ENCODE measurements at regions not wholly inside any gene's neighbourhood (a gene's known extent, or its start where the extent isn't known, plus 50 kb on each side); places are given as distances from the start of the nearest gene placed in this dataset.

- H3K27me3 ChIP-seq = no peaks in the 10 kb centered on the region
- no peak overlapping the region for H3K27ac ChIP-seq
- TF ChIP-seq Cebpa-rat (IDR thresholded peaks at IDR 0.05) = no peak
- no peak overlapping the region for H3K4me2 ChIP-seq
- no peak overlapping the region for H3K4me3 ChIP-seq
- H3K9me3 ChIP-seq = no peaks in the 10 kb centered on the region
- no peak overlapping the region for H3K9ac ChIP-seq
- no peaks in the 10 kb centered on the region for H3K36me3 ChIP-seq
- no peaks in the 10 kb centered on the region for H4K20me1 ChIP-seq
- no peaks in the 10 kb centered on the region for H3K4me1 ChIP-seq
These were observed 844.1 kb downstream of the CDH18 start for GRCh38 chr5:19143935-19144334.

- no peak overlapping the region for H3K9ac ChIP-seq
- H3K4me3 ChIP-seq = no peak overlapping the region
- no peak overlapping the region for H3K27ac ChIP-seq
- no peaks in the 10 kb centered on the region for H4K20me1 ChIP-seq
- no peaks in the 10 kb centered on the region for H3K9me3 ChIP-seq
- no peak for TF ChIP-seq Cebpa-rat (IDR thresholded peaks at IDR 0.05)
- no peaks in the 10 kb centered on the region for H3K27me3 ChIP-seq
- H3K4me1 ChIP-seq = no peaks in the 10 kb centered on the region
- no peak overlapping the region for H3K4me2 ChIP-seq
- no peaks in the 10 kb centered on the region for H3K36me3 ChIP-seq
These were observed 818.6 kb downstream of the CDH18 start for GRCh38 chr5:19169426-19169825.

GRCh38 chr5:19172926-19173470 is 815.0 kb downstream of the CDH18 start:
- no peak overlapping the region for H3K27ac ChIP-seq

GRCh38 chr5:19175776-19176570 is 812.0 kb downstream of the CDH18 start:
- H3K36me3 ChIP-seq = no peaks in the 10 kb centered on the region
- no peak for TF ChIP-seq Cebpa-rat (IDR thresholded peaks at IDR 0.05)
- H3K9me3 ChIP-seq = no peaks in the 10 kb centered on the region
- no peaks in the 10 kb centered on the region for H3K4me1 ChIP-seq
- no peak overlapping the region for H3K27ac ChIP-seq
- H3K4me2 ChIP-seq = no peak overlapping the region
- no peaks in the 10 kb centered on the region for H4K20me1 ChIP-seq
- no peak overlapping the region for H3K4me3 ChIP-seq
- no peaks in the 10 kb centered on the region for H3K27me3 ChIP-seq
- no peak overlapping the region for H3K9ac ChIP-seq

More at GRCh38 chr5:19172926-19173470, 815.0 kb downstream of the CDH18 start:
- H3K9me3 ChIP-seq = no peaks in the 10 kb centered on the region
- H3K4me1 ChIP-seq = no peaks in the 10 kb centered on the region
- no peak for TF ChIP-seq Cebpa-rat (IDR thresholded peaks at IDR 0.05)
- H3K4me3 ChIP-seq = no peak overlapping the region
- no peak overlapping the region for H3K4me2 ChIP-seq
- H3K27me3 ChIP-seq = no peaks in the 10 kb centered on the region
- H3K9ac ChIP-seq = no peak overlapping the region
- no peaks in the 10 kb centered on the region for H3K36me3 ChIP-seq
- H4K20me1 ChIP-seq = no peaks in the 10 kb centered on the region

- H3K9me3 ChIP-seq = no peaks in the 10 kb centered on the region
- no peaks in the 10 kb centered on the region for H3K4me1 ChIP-seq
- no peaks in the 10 kb centered on the region for H3K27me3 ChIP-seq
- no peak overlapping the region for H3K27ac ChIP-seq
- TF ChIP-seq Cebpa-rat (IDR thresholded peaks at IDR 0.05) = no peak
- no peak overlapping the region for H3K4me2 ChIP-seq
- no peak overlapping the region for H3K4me3 ChIP-seq
- no peaks in the 10 kb centered on the region for H3K36me3 ChIP-seq
- no peaks in the 10 kb centered on the region for H4K20me1 ChIP-seq
- H3K9ac ChIP-seq = no peak overlapping the region
These were observed 808.4 kb downstream of the CDH18 start for GRCh38 chr5:19179571-19179970.

- H3K4me1 ChIP-seq = no peaks in the 10 kb centered on the region
- no peaks in the 10 kb centered on the region for H3K9me3 ChIP-seq
- H3K27me3 ChIP-seq = no peaks in the 10 kb centered on the region
- no peak overlapping the region for H3K9ac ChIP-seq
- no peak for TF ChIP-seq Cebpa-rat (IDR thresholded peaks at IDR 0.05)
- H3K4me3 ChIP-seq = no peak overlapping the region
- no peak overlapping the region for H3K4me2 ChIP-seq
- H4K20me1 ChIP-seq = no peaks in the 10 kb centered on the region
- no peaks in the 10 kb centered on the region for H3K36me3 ChIP-seq
- H3K27ac ChIP-seq = no peak overlapping the region
These were observed 798.8 kb downstream of the CDH18 start for GRCh38 chr5:19189176-19189575.

GRCh38 chr5:19193631-19194030 is 794.4 kb downstream of the CDH18 start:
- H3K4me1 ChIP-seq = no peaks in the 10 kb centered on the region
- no peak overlapping the region for H3K4me2 ChIP-seq
- no peak for TF ChIP-seq Cebpa-rat (IDR thresholded peaks at IDR 0.05)
- H3K4me3 ChIP-seq = no peak overlapping the region
- H3K9me3 ChIP-seq = no peaks in the 10 kb centered on the region
- no peaks in the 10 kb centered on the region for H4K20me1 ChIP-seq
- no peak overlapping the region for H3K9ac ChIP-seq
- H3K36me3 ChIP-seq = no peaks in the 10 kb centered on the region
- no peak overlapping the region for H3K27ac ChIP-seq
- H3K27me3 ChIP-seq = no peaks in the 10 kb centered on the region

GRCh38 chr5:19196631-19197030 is 791.4 kb downstream of the CDH18 start:
- Histone ChIP-seq H3K4me3 (no peak overlapping the region), H3K4me2 (no peak overlapping the region), H3K27ac (no peak overlapping the region), H3K9ac (no peak overlapping the region), H3K4me1 (no peaks in the 10 kb centered on the region), H4K20me1 (no peaks in the 10 kb centered on the region), H3K9me3 (no peaks in the 10 kb centered on the region), H3K27me3 (no peaks in the 10 kb centered on the region), H3K36me3 (no peaks in the 10 kb centered on the region)
- no peak for TF ChIP-seq Cebpa-rat (IDR thresholded peaks at IDR 0.05)

GRCh38 chr5:19200251-19200650 is 787.7 kb downstream of the CDH18 start:
- H3K4me2 ChIP-seq = no peak overlapping the region
- no peak overlapping the region for H3K4me3 ChIP-seq
- H3K9me3 ChIP-seq = no peaks in the 10 kb centered on the region
- H3K9ac ChIP-seq = no peak overlapping the region
- H3K27me3 ChIP-seq = no peaks in the 10 kb centered on the region
- no peaks in the 10 kb centered on the region for H4K20me1 ChIP-seq
- H3K4me1 ChIP-seq = no peaks in the 10 kb centered on the region
- H3K36me3 ChIP-seq = no peaks in the 10 kb centered on the region
- no peak overlapping the region for H3K27ac ChIP-seq
- TF ChIP-seq Cebpa-rat (IDR thresholded peaks at IDR 0.05) = no peak

GRCh38 chr5:19208397-19208796 is 779.6 kb downstream of the CDH18 start:
- no peaks in the 10 kb centered on the region for H3K36me3 ChIP-seq
- TF ChIP-seq Cebpa-rat (IDR thresholded peaks at IDR 0.05) = no peak
- no peaks in the 10 kb centered on the region for H3K9me3 ChIP-seq
- H3K4me3 ChIP-seq = no peak overlapping the region
- no peak overlapping the region for H3K9ac ChIP-seq
- H3K27ac ChIP-seq = no peak overlapping the region
- no peak overlapping the region for H3K4me2 ChIP-seq
- H4K20me1 ChIP-seq = no peaks in the 10 kb centered on the region
- H3K27me3 ChIP-seq = no peaks in the 10 kb centered on the region
- no peaks in the 10 kb centered on the region for H3K4me1 ChIP-seq

Measured in BLaER1 (cell line).